HG03175 (cell line): ENCODE measurements at regions not wholly inside any gene's neighbourhood (a gene's known extent, or its start where the extent isn't known, plus 50 kb on each side); places are given as distances from the start of the nearest gene placed in this dataset.

ENCODE experiments used
- ATAC-seq: cut with Tn5 transposase; IDR thresholded peaks from one replicate; pipeline ENCODE4 v1.9.1; 2021; ENCODE audit warnings: mild to moderate bottlenecking, moderate library complexity; ENCODE audit not compliant: unreplicated experiment

DNA sequence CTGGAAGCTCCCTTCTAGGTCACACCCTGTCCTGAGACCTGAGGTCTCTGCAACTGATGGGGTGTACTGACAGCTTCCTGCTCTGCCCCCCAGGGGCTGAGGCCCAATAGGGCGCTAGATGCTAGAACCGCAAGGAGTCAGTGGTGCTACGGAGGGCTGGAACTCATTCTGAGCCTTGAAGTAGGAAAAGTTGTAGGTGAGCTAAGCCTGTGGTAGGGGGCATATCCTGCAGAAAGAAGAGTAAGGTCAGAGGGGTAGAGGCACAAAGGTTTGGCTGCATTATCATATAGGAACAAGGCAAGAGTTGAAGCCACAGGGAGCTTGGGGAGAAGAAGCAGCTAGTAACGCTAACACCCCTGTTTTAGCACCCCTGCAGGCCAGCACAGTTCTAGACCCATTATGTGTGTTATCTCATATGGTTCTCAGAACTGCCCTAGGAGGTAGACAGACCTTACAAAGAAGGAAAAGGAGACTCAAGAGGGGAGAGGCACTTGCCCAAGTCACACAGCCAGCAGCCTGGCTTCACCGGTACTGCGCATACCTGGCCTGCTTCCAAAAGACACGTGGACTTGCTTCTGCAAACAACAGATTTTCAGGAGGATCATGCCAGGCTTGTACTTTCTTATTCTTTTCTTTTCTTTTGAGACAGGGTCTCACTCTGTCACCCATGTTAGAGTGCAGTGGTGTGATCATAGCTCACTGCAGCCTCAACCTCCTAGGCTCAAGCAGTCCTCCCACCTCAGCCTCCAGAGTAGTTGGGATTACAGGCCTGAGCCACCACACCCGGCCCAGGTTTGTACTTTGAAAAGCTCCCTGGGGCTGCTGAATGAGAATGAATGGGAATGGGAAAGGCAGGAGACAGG lies 156.1 kb downstream of the MRPL14 start:
- no peak for ATAC-seq

DNA sequence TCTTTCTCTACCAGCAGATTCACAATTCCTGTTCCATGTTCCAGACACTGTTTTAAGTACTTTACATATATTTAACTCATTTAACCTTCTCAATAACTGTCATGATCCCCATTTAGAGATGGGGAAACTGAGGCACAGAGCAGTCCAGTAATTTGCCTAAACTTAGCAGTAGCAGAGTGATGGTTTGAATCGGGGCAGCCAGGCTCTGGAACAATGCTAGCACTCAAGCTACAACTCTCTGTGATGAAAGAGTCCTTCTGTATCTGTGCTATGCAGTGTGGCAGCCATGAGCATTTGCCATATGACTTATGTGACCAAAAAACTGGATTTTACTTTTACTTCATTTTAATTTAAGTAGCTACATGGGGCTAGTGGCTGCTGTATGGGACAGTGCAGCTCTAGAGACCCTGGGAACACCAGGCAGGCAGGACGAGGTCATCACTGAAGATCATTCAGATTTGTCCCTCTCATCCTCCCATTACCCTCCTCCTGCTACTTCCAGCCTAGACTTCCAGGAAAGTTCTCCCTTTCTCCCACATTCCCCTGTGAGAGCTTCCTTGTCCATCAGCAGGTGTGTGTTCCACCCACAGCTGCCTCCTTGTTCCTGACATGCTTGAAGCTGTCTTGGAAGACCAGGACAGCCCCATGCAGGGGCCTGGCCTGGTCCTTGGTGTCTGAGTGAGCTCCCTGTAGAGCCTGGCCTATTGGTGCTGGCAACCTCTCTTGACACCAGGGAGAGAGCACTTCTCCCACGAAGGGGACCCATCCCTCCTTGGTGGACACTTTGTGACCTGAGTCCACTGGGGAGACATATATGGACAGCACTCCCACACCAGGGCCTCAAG lies 157.0 kb downstream of the MRPL14 start:
- no peak for ATAC-seq

DNA sequence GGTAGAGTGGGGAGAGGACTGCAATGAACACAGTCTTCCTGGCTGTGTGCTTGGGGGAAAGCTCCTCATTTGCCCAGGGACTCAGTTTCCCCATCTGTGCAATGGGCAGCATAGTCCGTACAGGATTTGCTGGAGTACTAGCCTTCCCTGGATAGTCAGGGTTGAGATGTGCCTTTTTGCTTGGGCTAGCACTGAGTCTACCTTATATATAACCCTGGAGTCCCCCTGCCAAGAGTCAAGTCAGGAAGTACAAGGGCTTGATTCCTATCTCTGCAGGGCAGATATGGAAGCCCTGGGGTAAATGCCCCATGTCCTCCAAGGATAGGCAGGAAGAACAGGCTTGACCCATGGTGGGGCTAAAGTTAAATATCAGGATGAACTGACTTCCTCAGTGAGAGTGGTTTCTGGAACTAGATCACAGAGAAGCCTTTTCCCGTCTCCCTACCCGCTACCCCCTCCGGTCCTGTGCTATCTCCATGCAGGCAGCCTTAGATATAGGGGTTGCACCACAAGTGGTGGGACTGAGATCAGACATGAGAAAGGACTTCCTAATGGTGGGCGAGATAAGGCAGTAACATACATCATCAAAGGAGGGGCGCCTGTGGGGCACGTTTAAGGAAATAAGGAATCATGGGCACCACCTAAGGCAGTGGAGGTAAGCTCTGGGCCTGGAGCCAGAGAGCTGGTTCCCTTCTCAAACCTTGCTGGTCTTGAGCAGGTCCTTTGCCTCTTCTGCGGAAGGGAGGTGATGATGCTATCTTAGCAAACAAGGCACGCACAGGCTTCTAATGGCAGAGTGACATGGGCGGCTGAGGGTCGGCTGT lies 157.9 kb downstream of the MRPL14 start:
- ATAC-seq, result no peak

DNA sequence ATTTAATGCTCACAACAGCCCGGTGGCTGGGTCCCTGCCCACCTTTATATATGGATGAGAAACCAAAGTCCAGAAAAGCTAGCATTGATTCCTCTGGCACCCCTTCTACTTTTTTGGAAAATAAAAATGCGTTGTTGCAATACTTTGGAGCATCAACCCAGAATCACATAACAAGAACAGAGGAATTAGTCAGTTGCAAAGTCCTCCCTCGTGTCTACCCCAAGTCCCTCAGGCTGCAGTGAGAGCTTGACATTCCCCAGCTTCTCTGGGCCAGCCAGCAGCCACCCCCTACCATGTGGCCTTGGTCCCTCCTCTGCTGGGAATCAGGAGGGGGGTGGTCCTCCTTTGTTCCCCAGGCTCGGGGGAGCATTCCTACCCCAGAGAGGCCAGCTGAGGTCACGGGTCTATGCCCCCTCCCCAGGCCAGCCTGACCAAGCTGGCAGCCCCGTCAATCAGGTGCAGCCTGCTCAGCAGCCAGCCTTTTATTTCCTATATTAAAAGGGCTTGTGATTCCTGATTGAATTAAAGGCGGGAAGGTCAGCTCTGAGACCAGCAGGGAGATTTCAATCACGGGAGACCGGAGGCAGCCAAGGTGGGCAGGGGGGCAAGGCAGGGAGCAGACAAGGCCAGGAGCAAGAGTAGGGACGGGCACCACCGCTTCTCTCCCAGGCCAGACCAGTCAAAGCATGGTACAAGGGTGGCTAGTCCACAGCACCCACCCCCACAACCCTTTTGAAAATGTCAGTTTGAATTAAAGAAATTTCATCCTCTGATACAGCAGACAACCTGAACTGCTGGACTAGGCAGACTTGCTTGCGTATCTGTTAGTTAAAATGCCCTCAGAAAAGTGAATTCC lies 158.9 kb downstream of the MRPL14 start:
- ATAC-seq, result no peak

DNA sequence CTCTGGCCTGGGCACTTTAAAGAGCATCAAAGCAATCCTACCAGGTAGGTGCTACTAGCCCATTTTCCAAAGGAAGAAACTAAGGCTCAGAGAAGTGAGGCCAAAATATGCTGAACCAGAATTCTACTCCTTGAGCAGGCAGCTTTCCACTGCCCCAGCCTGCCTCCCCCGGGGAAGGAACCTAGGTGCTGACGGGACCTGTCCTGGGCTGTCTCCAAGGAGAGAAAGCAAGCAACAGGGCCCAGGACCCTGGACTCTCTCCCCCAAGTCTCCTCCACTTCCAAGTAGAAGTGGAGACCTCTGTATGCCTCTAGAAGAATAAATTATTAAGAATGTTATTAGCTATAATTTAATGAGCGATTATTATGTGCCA lies 159.5 kb downstream of the MRPL14 start:
- ATAC-seq, result no peak

DNA sequence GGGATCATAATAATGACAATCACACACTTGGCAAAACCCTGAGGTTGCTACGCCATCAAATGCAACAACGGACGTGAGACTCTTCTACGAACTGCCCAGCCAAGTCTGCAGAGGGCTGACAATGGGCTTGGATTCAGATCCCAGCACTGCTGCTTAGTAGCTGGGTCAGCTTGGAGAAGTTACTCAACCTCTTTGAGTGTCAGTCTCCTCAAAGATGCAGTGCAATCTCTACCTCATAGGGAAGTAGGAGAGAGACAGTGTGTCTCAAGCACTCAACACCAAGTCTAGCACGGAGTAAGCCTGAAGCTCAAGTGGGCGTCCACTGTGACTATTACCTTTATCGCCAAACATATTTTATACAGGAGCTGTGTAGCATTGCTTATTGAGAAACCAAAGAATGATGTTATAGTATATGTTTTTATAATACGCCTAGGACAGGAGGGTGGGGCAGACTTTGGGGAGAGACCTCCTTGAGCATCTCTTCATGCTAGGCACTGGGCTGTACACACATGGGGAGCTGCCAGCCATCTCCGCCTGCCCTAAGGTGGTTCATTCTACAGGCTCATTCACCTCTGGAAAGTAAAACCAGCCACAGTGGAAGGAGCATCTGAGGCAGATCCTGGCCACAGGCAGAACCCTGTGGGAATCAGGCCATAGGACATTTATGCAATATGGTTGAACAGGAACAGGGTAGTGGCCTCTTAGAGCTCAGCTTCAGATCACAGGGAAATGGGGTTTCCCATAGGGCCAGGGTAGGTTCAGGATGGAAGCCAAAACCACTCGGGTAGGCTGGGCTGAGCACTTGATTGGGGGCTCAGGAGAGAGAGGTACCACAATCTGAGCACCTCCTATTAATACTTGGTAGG lies 160.2 kb downstream of the MRPL14 start:
- no peak for ATAC-seq

DNA sequence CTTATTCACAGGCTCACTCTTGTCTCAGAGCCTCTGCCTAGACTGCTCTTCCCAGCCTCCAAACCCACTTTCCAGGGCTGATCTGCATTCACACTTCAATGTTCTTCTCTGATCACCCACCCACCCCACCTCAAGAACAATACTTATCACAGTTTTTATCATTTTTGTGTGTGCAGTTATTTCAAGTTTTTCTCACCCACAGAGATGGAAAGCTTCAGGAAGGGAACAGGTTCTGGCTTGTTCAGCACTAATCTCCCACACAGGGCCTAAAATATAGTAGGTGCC lies 160.9 kb downstream of the MRPL14 start:
- ATAC-seq, result no peak

DNA sequence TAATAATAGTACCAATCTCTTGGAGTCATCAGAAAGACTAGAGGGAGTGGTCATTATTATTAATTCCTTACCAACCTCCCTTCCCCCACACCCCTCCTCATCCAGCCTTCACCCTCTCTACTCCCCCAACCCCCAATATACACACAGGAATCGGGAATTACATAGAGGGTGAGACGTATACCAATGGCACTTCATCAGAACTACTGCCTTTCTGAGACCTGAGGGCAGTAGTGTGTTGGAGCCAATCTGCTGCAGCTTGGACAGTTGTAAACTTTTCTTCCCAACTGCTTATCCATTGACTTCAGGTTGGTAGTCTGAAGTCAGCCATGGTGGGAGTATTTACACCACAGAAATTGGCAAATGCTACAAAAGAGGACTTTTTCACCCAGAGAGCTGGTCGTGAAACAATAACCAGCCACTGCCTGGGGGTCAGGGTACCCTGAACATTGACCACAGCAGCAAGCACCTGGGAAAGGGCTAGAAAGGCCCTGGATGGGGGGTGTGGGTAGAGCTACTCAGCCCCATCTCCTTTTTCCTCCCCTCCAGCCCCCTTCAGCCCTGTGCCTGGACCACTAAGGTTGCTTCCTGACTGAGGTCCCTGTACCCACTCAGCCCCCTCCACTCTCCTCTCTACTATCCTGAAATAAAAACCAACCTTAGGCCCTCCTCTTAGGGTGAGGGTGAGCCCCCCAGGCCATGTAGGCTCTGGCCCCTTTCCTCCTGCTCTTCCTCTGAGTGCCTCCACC lies 161.5 kb downstream of the MRPL14 start:
- no peak for ATAC-seq

DNA sequence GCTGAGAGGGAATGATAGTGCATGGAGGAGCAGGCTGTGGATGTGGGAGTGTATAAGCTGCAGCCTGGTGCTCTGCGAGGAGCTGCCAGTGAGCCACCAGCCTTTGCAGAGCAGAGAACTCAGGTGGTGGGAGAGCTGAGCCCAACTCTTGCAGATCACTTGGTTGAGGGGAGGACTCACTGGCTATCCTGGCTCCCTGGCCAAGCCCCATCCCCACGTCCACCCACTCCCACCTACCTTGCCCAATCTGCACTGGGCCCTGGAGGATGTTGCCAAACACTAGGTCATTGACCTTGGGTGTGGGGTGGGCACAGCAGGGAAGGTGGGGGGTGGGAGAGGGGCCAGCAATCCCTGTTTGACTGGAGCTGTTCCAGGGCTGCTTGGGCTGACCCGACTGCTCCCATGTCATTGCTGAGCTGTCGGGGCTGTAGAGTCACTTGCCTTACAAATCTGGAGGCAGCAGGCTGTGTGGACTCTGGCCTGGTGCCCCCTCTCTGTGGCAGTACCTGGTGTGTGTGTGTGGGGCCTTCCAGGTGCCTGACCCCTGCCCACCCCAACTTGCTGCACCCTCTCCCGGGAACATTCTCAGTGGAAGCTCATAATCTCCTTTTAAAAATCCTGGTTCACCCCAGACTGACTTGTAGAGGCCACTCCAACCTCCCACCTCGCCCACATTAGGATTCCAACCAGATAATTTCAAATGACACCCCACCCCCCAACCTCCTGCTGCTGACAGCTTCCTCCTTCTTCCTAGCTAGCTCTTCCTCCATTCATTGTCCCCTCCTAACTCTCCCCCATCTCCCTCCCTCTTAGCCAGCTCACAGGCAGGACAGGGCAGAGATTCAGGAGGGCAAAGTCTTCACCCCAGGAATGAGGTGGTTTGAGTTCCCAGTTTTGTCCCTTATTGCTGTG lies 162.3 kb downstream of the MRPL14 start:
- no peak for ATAC-seq

DNA sequence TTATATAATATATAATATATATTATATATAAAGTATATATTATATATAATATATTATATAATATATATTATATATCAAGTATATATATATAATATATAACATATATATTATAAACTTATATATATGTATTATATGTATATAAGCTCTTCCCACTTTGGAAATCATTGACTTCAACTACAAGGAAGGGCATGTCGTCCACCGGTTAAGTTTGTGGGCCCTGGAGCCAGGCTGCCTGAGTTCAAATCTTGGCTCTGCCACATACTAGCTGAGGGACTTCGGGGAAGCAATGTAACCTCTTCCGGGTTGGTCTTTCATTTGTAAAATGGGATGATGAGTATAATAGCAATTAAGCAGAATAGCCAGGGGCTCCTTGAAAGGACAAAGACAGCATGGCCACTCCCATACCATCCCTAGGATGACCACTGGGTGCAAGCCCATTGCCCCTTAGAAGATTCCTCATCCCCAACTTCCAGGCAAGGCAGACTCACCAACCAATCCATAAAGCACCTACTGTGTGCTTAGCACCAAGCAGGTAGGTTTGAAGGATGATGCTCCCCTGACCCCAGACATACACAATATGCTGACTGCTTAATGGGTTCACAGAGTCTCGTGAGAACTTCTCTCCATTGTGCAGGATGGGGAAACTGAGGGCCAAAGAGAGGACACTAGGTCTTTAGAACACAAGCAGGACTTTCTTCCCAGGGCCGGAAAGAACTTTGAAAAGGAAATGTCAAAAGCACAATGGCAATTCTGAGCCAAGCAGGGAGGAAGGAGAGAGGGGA lies 163.2 kb downstream of the MRPL14 start:
- no peak for ATAC-seq

DNA sequence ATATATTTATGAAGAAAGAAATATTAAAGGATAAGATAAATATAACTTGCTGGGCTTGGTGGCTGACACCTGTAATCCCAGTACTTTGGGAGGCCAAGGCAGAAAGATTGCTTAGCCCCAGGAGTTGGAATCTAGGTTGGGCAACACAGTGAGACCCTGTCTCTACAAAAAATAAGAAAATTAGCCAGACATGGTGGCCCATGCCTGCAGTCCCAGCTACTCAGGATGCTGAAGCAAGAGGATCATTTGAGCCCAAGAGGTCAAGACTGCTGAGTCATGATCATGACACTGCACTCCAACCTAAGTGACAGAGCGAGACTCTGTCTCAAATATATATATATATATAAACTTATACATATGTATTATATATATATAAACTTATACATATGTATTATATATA lies 164.0 kb downstream of the MRPL14 start:
- no peak for ATAC-seq

DNA sequence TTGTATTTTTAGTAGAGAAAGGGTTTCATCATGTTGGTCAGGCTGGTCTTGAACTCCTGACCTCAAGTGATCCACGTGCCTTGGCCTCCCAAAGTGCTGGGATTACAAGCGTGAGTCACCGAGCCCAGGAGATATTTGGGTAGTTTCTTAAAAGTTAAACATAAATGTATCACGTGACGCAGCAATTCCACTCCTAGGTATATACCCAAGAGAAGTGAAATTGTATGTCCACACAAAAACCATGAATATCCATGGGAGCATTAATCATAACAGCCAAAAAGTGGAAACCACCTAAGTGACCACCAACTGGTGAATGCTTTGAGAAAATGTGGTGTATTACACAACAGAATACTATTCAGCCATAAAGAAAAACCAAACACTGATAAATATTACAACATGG lies 164.8 kb downstream of the MRPL14 start:
- no peak for ATAC-seq

DNA sequence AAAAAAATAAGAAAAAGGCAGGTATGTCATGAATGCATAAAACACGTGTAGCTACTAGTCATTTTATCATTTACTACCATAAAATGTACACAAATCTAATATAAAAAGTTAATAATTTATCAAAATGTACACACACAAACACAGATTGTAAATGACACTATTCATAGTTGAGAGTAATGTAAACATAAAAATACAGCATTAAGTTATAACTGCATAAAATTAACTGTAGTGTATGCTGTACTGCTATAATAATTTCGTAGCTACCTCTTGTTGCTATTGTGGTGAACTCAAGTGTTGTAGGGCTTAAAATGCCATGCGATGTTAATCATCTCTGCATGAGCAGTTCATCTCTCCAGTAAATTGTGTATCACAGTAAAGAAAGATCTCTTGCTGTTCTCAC lies 170.0 kb downstream of the MRPL14 start:
- no peak for ATAC-seq

DNA sequence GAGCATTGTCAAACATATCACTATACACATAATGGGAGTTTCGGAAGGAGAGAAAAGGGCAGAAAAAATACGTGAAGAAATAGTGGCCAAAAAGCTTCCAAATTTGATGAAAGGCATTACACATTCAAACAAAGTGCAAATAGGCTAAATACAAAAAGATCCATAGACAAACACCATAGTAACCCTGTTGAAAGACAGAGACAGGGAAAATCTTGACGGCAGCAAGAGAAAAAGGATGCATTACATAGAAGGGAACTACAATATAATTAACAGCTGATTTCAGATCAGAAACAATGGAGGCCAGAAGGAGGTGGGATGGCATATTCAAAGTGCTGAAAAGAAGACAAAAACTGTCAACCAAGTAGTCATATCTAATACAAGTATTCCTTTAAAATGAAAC lies 170.8 kb downstream of the MRPL14 start:
- no peak for ATAC-seq

DNA sequence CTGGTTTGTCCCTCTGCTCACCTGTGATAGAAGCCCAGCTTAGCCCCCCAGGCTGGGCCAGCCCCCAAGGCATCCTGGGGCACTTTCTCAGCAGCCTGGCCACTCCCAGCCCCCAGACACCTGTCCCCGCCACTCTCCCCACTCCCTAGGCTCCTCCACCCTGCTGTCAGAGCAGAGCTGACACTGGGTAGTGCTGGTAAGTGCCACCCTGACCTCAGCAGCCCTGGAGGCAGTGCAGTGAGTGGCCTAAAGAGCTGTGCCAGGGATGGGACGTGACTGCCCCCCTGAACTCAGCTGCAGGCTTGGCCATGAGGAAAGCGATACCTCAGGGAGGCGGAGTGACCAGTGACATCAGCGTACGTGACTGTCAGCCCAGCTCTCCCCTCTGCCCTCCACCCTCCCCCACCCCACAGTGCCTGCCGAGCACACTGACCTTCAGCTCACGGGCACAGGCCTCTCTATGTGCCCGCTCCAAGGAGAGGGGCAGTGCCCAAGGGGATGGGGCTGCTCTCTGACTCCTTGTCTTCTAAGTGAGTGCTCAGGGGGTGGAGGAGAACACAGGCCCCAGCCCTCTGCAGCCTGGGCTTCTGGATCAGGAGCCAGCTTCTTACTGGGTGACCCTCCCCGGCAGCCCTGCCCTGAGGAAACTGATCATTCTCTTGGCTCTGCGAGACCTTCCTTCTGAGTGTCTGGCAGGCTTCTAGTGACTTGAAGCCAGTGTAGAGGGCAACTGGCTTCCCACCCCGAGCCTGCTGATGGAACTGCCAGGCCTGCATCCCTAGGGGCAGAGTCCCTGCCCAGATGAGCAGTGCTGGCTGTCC lies 172.7 kb downstream of the MRPL14 start:
- no peak for ATAC-seq

DNA sequence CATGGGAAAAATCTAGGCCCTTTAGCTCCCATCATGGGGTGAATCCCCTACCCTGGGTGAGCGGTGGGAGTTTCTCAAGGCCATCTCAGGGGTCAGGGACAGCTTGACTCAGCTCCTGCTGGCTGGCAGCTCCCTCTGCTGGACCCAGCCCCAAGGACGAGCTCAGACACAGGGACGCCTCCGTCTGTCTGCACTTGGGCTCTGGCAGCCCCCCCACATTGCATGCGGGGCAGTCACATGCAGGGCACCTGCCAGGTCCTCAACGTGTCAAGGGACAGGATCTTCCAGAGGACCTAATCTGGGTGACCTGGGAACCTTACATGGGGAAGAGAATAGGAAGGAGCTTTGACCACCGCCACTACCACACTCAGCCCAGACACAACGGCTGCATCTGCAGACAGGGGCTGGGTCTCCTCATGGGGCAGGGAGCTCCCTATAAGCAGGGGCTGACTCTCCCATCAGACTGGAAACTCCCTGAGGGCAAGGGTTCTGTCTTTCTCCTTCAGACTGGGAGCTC lies 173.4 kb downstream of the MRPL14 start:
- no peak for ATAC-seq
